ENCODE measurements at regions not wholly inside any gene's neighbourhood (a gene's known extent, or its start where the extent isn't known, plus 50 kb on each side); places are given as distances from the start of the nearest gene placed in this dataset.

GRCh38 chr11:134676516-134677287, 264.7 kb upstream of the B3GAT1 start:
- Histone ChIP-seq H3K4me1 (replicated peaks in 1 of 2) (no peaks in the 10 kb centered on the region), H3K27ac (no peak overlapping the region), H3K27me3 (no peaks in the 10 kb centered on the region), H3K36me3 (replicated peaks in 1 of 2) (no peaks in the 10 kb centered on the region), H3K9me3 (replicated peaks in 1 of 3) (no peaks in the 10 kb centered on the region), H3K4me3 (no peak overlapping the region)
- intact Hi-C loops (cut with DNase I): no loop called here
- no peak for DNase-seq
- WGBS, 4 donors: 77 to 84% (median 82%) methylated on average over 14 to 16 of the region's 16 CpGs
- TF ChIP-seq POLR2A (IDR thresholded peaks at IDR 0.05): no peak
- TF ChIP-seq, protein P1, sequence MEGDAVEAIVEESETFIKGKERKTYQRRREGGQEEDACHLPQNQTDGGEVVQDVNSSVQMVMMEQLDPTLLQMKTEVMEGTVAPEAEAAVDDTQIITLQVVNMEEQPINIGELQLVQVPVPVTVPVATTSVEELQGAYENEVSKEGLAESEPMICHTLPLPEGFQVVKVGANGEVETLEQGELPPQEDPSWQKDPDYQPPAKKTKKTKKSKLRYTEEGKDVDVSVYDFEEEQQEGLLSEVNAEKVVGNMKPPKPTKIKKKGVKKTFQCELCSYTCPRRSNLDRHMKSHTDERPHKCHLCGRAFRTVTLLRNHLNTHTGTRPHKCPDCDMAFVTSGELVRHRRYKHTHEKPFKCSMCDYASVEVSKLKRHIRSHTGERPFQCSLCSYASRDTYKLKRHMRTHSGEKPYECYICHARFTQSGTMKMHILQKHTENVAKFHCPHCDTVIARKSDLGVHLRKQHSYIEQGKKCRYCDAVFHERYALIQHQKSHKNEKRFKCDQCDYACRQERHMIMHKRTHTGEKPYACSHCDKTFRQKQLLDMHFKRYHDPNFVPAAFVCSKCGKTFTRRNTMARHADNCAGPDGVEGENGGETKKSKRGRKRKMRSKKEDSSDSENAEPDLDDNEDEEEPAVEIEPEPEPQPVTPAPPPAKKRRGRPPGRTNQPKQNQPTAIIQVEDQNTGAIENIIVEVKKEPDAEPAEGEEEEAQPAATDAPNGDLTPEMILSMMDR (IDR thresholded peaks at IDR 0.05): no peak

DNA sequence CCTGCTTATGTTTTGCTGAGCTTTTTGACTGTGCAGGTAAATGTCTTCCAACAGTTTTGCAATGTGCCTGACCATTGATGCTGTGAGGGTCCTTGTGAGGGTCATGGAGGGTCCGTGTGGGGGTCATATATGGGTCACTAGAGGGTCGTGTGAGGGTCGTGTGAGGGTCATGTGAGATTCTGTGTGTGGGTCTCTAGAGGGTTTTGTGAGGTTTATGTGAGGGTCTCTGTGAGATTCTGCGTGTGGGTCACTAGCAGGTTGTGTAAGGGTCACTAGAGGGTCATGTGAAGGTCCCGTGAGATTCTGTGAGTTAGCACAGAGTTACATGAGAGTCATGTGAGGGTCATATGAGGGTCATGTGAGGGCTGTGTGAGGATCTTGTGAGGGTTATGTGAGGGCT, 263.9 kb upstream of the B3GAT1 start:
- Histone ChIP-seq H3K4me3 (no peak overlapping the region), H3K9me3 (replicated peaks in 1 of 3) (no peaks in the 10 kb centered on the region), H3K27me3 (no peaks in the 10 kb centered on the region), H3K27ac (no peak overlapping the region), H3K4me1 (replicated peaks in 1 of 2) (no peaks in the 10 kb centered on the region), H3K36me3 (replicated peaks in 1 of 2) (no peaks in the 10 kb centered on the region)
- WGBS, 4 donors: 61 to 84% (median 78%) methylated on average over 5 of the region's 5 CpGs
- TF ChIP-seq, protein P1 (IDR thresholded peaks at IDR 0.05): no peak
- TF ChIP-seq POLR2A (IDR thresholded peaks at IDR 0.05): no peak
- intact Hi-C loops (cut with DNase I): no loop called here
- no peak for DNase-seq

DNA sequence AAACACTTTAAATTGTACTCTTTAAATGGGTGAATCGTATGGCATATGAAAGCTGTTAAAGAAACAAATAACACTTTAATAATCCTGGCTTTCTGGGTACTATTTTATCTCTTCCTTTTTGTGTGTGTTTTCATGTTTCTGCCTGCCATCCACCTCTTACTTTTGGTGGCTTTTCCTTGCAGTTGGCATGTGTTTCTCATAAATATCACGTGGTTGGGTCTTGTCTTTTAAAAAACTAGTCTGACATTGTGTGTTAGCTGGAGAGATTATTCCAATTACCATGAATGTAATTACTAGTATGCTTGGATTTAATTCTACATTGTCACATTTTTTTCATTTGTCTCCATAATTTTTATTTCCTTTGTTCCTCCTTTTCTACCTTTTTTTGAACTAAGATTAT, 262.9 kb upstream of the B3GAT1 start:
- DNase-seq: no peak
- whole genome bisulfite sequencing, 4 donors: 41 to 60% (median 47%) methylated on average over 2 of the region's 2 CpGs
- H3K36me3 ChIP-seq (replicated peaks in 1 of 2): no peaks in the 10 kb centered on the region
- no peaks in the 10 kb centered on the region for H3K4me1 ChIP-seq (replicated peaks in 1 of 2)
- intact Hi-C loops (cut with DNase I): no loop called here
- no peak overlapping the region for H3K4me3 ChIP-seq
- TF ChIP-seq, protein P1 (IDR thresholded peaks at IDR 0.05): no peak
- no peak for TF ChIP-seq POLR2A (IDR thresholded peaks at IDR 0.05)
- H3K9me3 ChIP-seq (replicated peaks in 1 of 3): no peaks in the 10 kb centered on the region
- H3K27me3 ChIP-seq: peaks cover 2% of the 10 kb centered on the region
- H3K27ac ChIP-seq: no peak overlapping the region

DNA sequence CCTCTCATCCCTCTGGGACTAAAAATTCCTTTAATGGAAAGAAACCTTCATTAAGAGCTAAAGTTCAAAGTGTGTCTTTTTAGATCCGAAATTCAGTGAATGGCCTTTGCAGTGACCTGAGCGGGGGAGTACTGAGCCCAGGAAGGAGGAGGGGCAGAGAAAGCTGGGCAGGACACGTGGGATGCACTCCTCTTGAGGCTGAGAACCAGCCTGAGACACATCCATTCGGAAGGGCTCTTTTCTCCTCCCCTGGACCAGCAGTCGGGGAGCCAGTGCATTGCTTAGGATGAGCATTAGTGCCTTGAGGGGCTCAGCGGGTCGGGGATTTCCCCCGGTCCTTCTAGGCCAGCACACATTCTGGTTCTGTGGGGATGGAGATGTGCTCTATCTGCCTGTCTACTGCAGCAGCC, 258.9 kb upstream of the B3GAT1 start:
- DNase-seq: no peak
- TF ChIP-seq, protein P1 (IDR thresholded peaks at IDR 0.05): no peak
- no peak for TF ChIP-seq POLR2A (IDR thresholded peaks at IDR 0.05)
- no peaks in the 10 kb centered on the region for H3K36me3 ChIP-seq (replicated peaks in 1 of 2)
- intact Hi-C loops (cut with DNase I): no loop called here
- H3K4me3 ChIP-seq: no peak overlapping the region
- WGBS, 4 donors: 38 to 51% (median 46%) methylated on average over 5 to 8 of the region's 8 CpGs
- no peaks in the 10 kb centered on the region for H3K9me3 ChIP-seq (replicated peaks in 1 of 3)
- no peaks in the 10 kb centered on the region for H3K4me1 ChIP-seq (replicated peaks in 1 of 2)
- peaks cover 10% of the 10 kb centered on the region for H3K27me3 ChIP-seq
- H3K27ac ChIP-seq: no peak overlapping the region

All from adrenal gland (tissue), 9 donors.